ENCODE measurements at regions not wholly inside any gene's neighbourhood (a gene's known extent, or its start where the extent isn't known, plus 50 kb on each side); places are given as distances from the start of the nearest gene placed in this dataset.
"Not testable (repeated sequence)": the region's sequence is repeated elsewhere in the genome, so short reads cannot be mapped to it uniquely, and the experiment has no call there.

GRCh38 chr15:20398680-20399079, 142.9 kb downstream of the GOLGA6L6 start:
- DNase-seq (ENCODE audit: low spot score); in situ Hi-C loops (cut with MboI; ENCODE audit: low pct_unique_long_range_greater_than_20kb, low sequenced_read_pairs, unreplicated experiment): not testable (repeated sequence)

GRCh38 chr15:20388161-20388560, 153.4 kb downstream of the GOLGA6L6 start:
- DNase-seq (ENCODE audit: low spot score); in situ Hi-C loops (cut with MboI; ENCODE audit: low pct_unique_long_range_greater_than_20kb, low sequenced_read_pairs, unreplicated experiment): not testable (repeated sequence)

- in situ Hi-C loops (cut with MboI; ENCODE audit: low pct_unique_long_range_greater_than_20kb, low sequenced_read_pairs, unreplicated experiment) = no loop called here
- TF ChIP-seq CTCF (IDR thresholded peaks at IDR 0.05; ENCODE audit: extremely low read depth, insufficient read depth, missing control alignments) = no peak
- DNase-seq (ENCODE audit: low spot score) = no peak
Observed at GRCh38 chr15:20386198-20386597, 155.4 kb downstream of the GOLGA6L6 start.

GRCh38 chr15:20380199-20380598, 161.4 kb downstream of the GOLGA6L6 start:
- in situ Hi-C loops (cut with MboI; ENCODE audit: low pct_unique_long_range_greater_than_20kb, low sequenced_read_pairs, unreplicated experiment); DNase-seq (ENCODE audit: low spot score): not testable (repeated sequence)

GRCh38 chr15:20376872-20377271, 164.7 kb downstream of the GOLGA6L6 start:
- in situ Hi-C loops (cut with MboI; ENCODE audit: low pct_unique_long_range_greater_than_20kb, low sequenced_read_pairs, unreplicated experiment) = no loop called here
- no peak for DNase-seq (ENCODE audit: low spot score)
- no peak for TF ChIP-seq CTCF (IDR thresholded peaks at IDR 0.05; ENCODE audit: extremely low read depth, insufficient read depth, missing control alignments)

- DNase-seq (ENCODE audit: low spot score); in situ Hi-C loops (cut with MboI; ENCODE audit: low pct_unique_long_range_greater_than_20kb, low sequenced_read_pairs, unreplicated experiment): not testable (repeated sequence)
Observed at GRCh38 chr15:20372416-20372815, 169.2 kb downstream of the GOLGA6L6 start.

- no peak for DNase-seq (ENCODE audit: low spot score)
- TF ChIP-seq CTCF (IDR thresholded peaks at IDR 0.05; ENCODE audit: extremely low read depth, insufficient read depth, missing control alignments) = no peak
- in situ Hi-C loops (cut with MboI; ENCODE audit: low pct_unique_long_range_greater_than_20kb, low sequenced_read_pairs, unreplicated experiment) = no loop called here
Observed at GRCh38 chr15:20369500-20369899, 172.1 kb downstream of the GOLGA6L6 start.

- no peak for DNase-seq (ENCODE audit: low spot score)
- in situ Hi-C loops (cut with MboI; ENCODE audit: low pct_unique_long_range_greater_than_20kb, low sequenced_read_pairs, unreplicated experiment) = no loop called here
Observed at GRCh38 chr15:20368974-20369373, 172.6 kb downstream of the GOLGA6L6 start.

More at GRCh38 chr15:20368974-20369373, 172.6 kb downstream of the GOLGA6L6 start:
- TF ChIP-seq CTCF (IDR thresholded peaks at IDR 0.05; ENCODE audit: extremely low read depth, insufficient read depth, missing control alignments) = no peak
